Neutrophil (primary cell): ENCODE measurements at regions not wholly inside any gene's neighbourhood (a gene's known extent, or its start where the extent isn't known, plus 50 kb on each side); places are given as distances from the start of the nearest gene placed in this dataset.

Experiments
- H3K27ac ChIP-seq: fragments of 200-600 bp; sonication (generic); 2 replicates; pipeline ENCODE4 v1.5.1; 2016; ENCODE audit warnings: mild to moderate bottlenecking, moderate library complexity
- H3K27me3 ChIP-seq: fragments of 200-600 bp; sonication (generic); 2 replicates; pipeline ENCODE4 v1.6.0; 2016; ENCODE audit warnings: mild to moderate bottlenecking
- H3K36me3 ChIP-seq: fragments of 200-600 bp; sonication (generic); 2 replicates; pipeline ENCODE4 v1.5.1; 2017
- H3K4me1 ChIP-seq, 2 experiments: fragments of 200-600 bp in 1 of 2; sonication (generic) in 1 of 2; 1 replicate in 1 of 2; 2 replicates in 1 of 2; pipeline versions ENCODE4 v1.5.1 to v1.6.1; 2013 to 2016; ENCODE audit warnings: low read depth in 1 of 2, low read length in 1 of 2, mild to moderate bottlenecking in 1 of 2, moderate library complexity in 1 of 2; ENCODE audit not compliant: control insufficient read depth in 1 of 2, insufficient read depth in 1 of 2
- H3K4me3 ChIP-seq, 2 experiments: fragments of 200-600 bp in 1 of 2; sonication (generic) in 1 of 2; 1 replicate in 1 of 2; 2 replicates in 1 of 2; pipeline ENCODE4 v1.5.1; 2013 to 2016; ENCODE audit warnings: low read depth in 1 of 2, low read length in 1 of 2, mild to moderate bottlenecking in 1 of 2, moderate library complexity in 1 of 2
- H3K9me3 ChIP-seq: fragments of 200-600 bp; sonication (generic); 2 replicates; pipeline ENCODE4 v1.5.1; 2016
- TF ChIP-seq, protein P1 (sequence below): fragments of 200-600 bp; sonication (generic); IDR thresholded peaks from 2 replicates; pipeline ENCODE4 v1.5.1; 2016; ENCODE audit warnings: antibody characterized with exemption

DNA sequence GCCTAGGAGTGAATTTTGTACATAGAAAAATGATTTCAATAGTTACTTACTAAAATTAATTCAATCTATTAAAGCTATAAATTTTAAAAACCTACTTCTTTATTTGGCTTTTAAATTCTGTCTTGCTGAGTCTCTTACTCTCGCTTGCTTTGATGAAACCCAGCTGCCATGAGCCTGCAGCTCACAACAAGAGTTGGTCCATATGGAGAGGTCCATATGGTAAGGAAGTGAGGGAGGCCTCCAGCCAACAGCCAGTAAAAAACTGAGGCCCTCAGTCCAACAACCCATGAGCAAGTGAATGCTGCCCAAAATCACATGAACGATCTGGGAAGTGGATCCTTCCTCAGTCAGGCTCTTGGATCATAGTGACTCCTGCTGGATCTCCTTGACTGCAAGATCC lies 89.9 kb upstream of the CXADR start:
- Histone ChIP-seq H3K4me1 (no peaks in the 10 kb centered on the region), H3K27ac (no peak overlapping the region), H3K27me3 (no peaks in the 10 kb centered on the region), H3K36me3 (no peaks in the 10 kb centered on the region), H3K4me3 (no peak overlapping the region), H3K9me3 (no peaks in the 10 kb centered on the region)
- TF ChIP-seq, protein P1, sequence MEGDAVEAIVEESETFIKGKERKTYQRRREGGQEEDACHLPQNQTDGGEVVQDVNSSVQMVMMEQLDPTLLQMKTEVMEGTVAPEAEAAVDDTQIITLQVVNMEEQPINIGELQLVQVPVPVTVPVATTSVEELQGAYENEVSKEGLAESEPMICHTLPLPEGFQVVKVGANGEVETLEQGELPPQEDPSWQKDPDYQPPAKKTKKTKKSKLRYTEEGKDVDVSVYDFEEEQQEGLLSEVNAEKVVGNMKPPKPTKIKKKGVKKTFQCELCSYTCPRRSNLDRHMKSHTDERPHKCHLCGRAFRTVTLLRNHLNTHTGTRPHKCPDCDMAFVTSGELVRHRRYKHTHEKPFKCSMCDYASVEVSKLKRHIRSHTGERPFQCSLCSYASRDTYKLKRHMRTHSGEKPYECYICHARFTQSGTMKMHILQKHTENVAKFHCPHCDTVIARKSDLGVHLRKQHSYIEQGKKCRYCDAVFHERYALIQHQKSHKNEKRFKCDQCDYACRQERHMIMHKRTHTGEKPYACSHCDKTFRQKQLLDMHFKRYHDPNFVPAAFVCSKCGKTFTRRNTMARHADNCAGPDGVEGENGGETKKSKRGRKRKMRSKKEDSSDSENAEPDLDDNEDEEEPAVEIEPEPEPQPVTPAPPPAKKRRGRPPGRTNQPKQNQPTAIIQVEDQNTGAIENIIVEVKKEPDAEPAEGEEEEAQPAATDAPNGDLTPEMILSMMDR = no peak

DNA sequence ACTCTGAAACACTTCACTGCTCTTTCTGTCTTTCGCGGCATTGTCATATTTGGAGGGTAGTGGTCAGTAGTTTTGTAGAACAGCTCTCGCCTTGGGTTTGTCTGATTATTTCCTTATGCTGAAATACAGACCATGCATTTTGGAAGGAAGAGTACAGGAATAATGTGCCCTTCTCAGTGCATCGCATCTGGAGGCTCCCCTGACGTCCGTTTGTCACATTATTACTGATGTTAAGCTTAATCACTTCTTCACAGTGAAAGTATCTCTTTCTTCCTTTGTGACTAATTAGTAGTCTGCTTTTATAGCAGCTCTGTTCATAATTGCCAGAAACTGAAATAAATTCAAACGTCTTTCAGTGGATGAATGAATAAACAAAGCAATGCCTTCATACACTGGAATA lies 85.7 kb upstream of the CXADR start:
- Histone ChIP-seq H3K27ac (no peak overlapping the region), H3K4me1 (no peaks in the 10 kb centered on the region), H3K36me3 (no peaks in the 10 kb centered on the region), H3K9me3 (no peaks in the 10 kb centered on the region), H3K4me3 (no peak overlapping the region), H3K27me3 (no peaks in the 10 kb centered on the region)
- TF ChIP-seq, protein P1 = no peak

DNA sequence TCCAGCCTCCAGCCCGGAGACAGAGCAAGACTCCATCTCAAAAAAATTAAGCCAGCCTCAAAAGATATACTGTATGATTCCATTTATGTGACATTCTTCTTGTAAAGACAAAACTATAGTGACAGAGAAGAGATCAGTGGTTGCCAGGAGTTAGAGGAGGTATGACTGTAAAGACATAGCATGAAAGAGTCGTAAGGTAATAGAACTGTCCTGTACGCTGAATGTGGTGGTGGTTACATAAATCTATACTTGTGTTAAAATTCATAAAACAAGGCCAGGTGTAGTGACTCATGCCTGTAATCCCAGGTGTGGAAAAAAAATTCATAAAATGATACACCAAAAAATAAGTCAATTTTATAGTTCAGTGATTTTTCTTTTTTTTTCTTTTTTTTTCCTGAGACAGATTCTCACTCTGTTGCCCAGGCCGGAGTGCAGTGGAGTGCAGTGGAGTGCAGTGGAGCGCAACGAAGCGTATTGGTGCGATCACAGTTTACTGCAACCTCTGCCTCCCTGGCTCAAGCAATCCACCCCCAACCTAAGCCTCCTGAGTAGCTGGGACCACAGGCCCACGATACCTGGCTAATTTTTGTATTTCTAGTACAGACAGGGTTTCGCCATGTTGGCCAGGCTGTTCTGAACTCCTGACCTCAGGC lies 84.9 kb upstream of the CXADR start:
- Histone ChIP-seq H3K27ac (no peak overlapping the region), H3K4me3 (no peak overlapping the region), H3K4me1 (no peaks in the 10 kb centered on the region), H3K9me3 (no peaks in the 10 kb centered on the region), H3K27me3 (no peaks in the 10 kb centered on the region), H3K36me3 (no peaks in the 10 kb centered on the region)
- TF ChIP-seq, protein P1 = no peak

DNA sequence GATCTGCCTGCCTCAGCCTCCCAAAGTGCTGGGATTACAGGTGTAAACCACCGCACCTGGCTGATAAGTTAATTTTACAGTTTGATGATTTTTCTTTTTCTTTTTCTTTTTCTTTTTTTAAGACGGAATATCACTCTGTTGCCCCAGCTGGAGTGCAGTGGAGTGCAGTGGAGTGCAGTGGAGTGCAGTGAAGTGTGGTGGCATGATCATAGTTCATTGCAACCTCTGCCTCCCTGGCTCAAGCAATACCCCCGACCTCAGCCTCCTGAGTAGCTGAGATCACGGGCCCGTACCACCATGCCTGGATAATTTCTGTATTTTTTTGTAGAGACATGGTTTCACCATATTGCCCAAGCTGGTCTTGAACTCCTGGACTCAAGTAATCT lies 84.4 kb upstream of the CXADR start:
- Histone ChIP-seq H3K27ac (no peak overlapping the region), H3K4me3 (no peak overlapping the region), H3K9me3 (no peaks in the 10 kb centered on the region), H3K4me1 (no peaks in the 10 kb centered on the region), H3K27me3 (no peaks in the 10 kb centered on the region), H3K36me3 (no peaks in the 10 kb centered on the region)
- TF ChIP-seq, protein P1 = no peak

DNA sequence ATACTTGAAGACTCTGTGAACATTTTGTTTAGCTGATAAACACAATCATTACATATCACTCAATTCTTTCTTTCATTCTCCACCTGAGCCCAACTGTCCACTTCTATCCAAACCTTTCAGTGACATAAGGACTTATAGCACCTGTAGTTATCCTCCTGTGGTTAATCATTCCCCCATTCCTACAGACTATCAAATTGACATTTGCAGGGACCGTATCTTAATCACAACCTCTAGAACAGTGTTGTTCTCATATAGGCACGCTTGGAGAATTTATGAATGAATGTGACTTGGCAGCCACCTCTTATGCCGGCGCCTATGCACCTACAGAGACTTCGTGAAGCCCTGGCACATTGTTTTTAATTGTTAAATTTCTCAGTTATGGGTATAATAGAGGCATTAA lies 83.9 kb upstream of the CXADR start:
- TF ChIP-seq, protein P1 = no peak
- Histone ChIP-seq H3K4me1 (no peaks in the 10 kb centered on the region), H3K9me3 (no peaks in the 10 kb centered on the region), H3K4me3 (no peak overlapping the region), H3K36me3 (no peaks in the 10 kb centered on the region), H3K27ac (no peak overlapping the region), H3K27me3 (no peaks in the 10 kb centered on the region)

DNA sequence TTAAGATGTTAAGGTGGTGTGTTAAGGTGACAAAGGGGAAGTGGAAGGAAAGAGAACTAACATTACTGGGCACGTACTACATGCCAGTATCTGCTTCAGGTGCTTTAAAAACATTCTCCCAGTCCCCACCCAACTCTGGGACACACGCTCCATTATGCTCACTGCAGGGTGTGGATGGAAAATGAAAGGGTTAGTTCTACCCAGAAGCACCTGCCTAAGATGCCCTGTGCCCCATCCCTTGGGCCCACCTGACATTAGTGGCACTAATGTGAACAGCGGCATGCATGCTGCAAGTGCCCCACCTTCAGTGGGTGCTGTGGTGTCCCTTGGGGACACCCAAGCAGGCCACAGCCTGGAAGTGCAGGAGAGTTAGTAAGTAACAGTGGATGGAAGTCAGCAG lies 82.9 kb upstream of the CXADR start:
- Histone ChIP-seq H3K27me3 (no peaks in the 10 kb centered on the region), H3K4me3 (no peak overlapping the region), H3K27ac (no peak overlapping the region), H3K9me3 (no peaks in the 10 kb centered on the region), H3K36me3 (no peaks in the 10 kb centered on the region), H3K4me1 (no peaks in the 10 kb centered on the region)
- TF ChIP-seq, protein P1 = no peak
